ENCODE measurements at regions not wholly inside any gene's neighbourhood (a gene's known extent, or its start where the extent isn't known, plus 50 kb on each side); places are given as distances from the start of the nearest gene placed in this dataset.
"Not testable (repeated sequence)": the region's sequence is repeated elsewhere in the genome, so short reads cannot be mapped to it uniquely, and the experiment has no call there.

DNA sequence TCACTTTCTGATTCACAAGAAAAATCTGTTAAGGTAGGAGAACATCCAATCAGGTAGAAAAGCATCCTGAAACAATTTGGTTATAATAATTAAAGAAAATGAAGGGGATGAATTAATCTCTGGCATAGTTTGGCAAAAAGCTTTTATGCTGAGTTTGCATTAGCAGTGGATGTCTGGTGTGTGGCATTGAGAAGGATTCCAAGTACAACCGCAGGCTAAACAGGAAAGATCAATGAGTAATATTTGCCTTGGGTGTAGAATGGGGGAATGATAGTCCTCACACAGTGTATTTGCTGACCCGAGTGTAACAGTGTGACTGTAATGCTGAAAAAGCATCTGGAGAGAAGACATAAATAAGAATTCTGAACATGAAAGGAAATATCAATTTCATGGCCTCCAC, 68.3 kb upstream of the SESTD1 start:
- Histone ChIP-seq H3K27ac (ENCODE audit: low read depth, low read length) (no peak overlapping the region), H3K9me3 (ENCODE audit: control insufficient read depth, insufficient read depth, low read length) (no peaks in the 10 kb centered on the region), H3K4me3 (ENCODE audit: low read depth, low read length) (no peak overlapping the region), H3K27me3 (ENCODE audit: control insufficient read depth, insufficient read depth, low read length) (no peaks in the 10 kb centered on the region)
- ChIA-PET CTCF (no interaction called here), POLR2A (no interaction called here)
- TF ChIP-seq, protein P1, sequence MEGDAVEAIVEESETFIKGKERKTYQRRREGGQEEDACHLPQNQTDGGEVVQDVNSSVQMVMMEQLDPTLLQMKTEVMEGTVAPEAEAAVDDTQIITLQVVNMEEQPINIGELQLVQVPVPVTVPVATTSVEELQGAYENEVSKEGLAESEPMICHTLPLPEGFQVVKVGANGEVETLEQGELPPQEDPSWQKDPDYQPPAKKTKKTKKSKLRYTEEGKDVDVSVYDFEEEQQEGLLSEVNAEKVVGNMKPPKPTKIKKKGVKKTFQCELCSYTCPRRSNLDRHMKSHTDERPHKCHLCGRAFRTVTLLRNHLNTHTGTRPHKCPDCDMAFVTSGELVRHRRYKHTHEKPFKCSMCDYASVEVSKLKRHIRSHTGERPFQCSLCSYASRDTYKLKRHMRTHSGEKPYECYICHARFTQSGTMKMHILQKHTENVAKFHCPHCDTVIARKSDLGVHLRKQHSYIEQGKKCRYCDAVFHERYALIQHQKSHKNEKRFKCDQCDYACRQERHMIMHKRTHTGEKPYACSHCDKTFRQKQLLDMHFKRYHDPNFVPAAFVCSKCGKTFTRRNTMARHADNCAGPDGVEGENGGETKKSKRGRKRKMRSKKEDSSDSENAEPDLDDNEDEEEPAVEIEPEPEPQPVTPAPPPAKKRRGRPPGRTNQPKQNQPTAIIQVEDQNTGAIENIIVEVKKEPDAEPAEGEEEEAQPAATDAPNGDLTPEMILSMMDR (IDR thresholded peaks at IDR 0.05; ENCODE audit: low read depth, low read length): no peak
- DNase-seq (ENCODE audit: low read depth, low spot score): no peak

DNA sequence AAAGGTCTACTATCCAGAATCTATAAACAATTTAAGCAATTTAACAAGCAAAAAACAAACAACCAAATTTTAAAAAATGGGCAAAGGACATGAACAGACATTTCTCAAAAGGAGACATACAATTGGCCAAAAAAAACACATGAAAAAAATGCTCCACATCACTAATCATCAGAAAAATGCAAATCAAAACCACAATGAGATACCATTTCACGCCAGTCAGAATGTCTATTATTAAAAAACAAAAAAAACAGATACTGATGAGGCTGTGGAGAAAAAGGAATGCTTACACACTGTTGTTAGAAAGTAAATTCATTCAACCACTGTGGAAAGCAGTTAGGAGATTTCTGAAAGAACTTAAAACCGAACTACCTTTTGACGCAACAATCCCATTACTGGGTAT, 66.4 kb upstream of the SESTD1 start:
- ChIA-PET CTCF (no interaction called here), POLR2A (no interaction called here)
- Histone ChIP-seq H3K27ac (ENCODE audit: low read depth, low read length) (no peak overlapping the region), H3K4me3 (ENCODE audit: low read depth, low read length) (no peak overlapping the region), H3K9me3 (ENCODE audit: control insufficient read depth, insufficient read depth, low read length) (no peaks in the 10 kb centered on the region), H3K27me3 (ENCODE audit: control insufficient read depth, insufficient read depth, low read length) (no peaks in the 10 kb centered on the region)
- TF ChIP-seq, protein P1 (IDR thresholded peaks at IDR 0.05; ENCODE audit: low read depth, low read length): no peak
- no peak for DNase-seq (ENCODE audit: low read depth, low spot score)

DNA sequence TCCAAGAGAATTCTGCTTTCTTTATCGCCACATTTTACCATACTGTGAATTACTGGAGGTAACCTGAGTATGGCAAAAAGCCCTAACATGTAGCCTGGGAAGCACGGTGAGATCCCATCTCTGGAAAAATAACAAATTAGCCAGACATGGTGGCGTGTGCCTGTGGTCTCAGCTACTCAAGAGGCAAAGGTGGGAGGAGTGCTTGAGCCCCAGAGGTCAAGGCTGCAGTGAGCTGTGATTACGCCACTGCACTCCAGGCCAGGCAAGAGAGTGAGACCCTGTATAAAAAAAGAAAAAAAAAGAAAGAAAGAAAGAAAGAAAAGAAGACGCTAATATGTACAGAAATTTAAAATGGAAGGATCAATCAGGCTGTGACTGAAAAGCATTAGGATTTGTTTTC, 57.7 kb upstream of the SESTD1 start:
- TF ChIP-seq, protein P1 (IDR thresholded peaks at IDR 0.05; ENCODE audit: low read depth, low read length): no peak
- no peak overlapping the region for H3K4me3 ChIP-seq (ENCODE audit: low read depth, low read length)
- ChIA-PET CTCF (no interaction called here), POLR2A (no interaction called here)
- no peaks in the 10 kb centered on the region for H3K27me3 ChIP-seq (ENCODE audit: control insufficient read depth, insufficient read depth, low read length)
- no peak for DNase-seq (ENCODE audit: low read depth, low spot score)
- H3K27ac ChIP-seq (ENCODE audit: low read depth, low read length): no peak overlapping the region
- no peaks in the 10 kb centered on the region for H3K9me3 ChIP-seq (ENCODE audit: control insufficient read depth, insufficient read depth, low read length)

DNA sequence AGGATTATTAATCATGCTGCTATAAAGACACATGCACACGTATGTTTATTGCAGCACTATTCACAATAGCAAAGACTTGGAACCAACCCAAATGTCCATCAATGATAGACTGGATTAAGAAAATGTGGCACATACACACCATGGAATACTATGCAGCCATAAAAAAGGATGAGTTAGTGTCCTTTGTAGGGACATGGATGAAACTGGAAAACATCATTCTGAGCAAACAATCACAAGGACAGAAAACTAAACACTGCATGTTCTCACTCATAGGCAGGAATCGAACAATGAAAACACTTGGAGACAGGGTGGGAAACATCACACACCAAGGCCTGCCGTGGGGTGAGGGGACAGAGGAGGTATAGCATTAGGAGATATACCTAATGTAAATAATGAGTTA, 56.4 kb upstream of the SESTD1 start:
- DNase-seq (ENCODE audit: low read depth, low spot score); H3K27ac ChIP-seq (ENCODE audit: low read depth, low read length); CTCF ChIA-PET; H3K4me3 ChIP-seq (ENCODE audit: low read depth, low read length); POLR2A ChIA-PET; H3K9me3 ChIP-seq (ENCODE audit: control insufficient read depth, insufficient read depth, low read length); H3K27me3 ChIP-seq (ENCODE audit: control insufficient read depth, insufficient read depth, low read length): not testable (repeated sequence)

DNA sequence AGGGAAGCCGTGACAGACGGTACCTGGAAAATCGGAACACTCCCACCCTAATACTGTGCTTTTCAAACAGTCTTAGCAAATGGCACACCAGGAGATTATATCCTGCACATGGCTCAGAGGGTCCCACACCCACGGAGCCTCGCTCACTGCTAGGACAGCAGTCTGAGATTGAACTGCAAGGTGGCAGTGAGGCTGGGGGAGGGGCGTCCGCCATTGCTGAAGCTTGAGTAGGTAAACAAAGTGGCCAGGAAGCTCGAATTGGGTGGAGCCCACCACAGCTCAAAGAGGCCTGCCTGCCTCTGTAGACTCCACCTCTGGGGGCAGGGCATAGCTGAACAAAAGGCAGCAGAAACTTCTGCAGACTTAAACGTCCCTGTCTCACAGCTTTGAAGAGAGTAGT, 50.1 kb upstream of the SESTD1 start:
- H3K27me3 ChIP-seq (ENCODE audit: control insufficient read depth, insufficient read depth, low read length); DNase-seq (ENCODE audit: low read depth, low spot score); H3K9me3 ChIP-seq (ENCODE audit: control insufficient read depth, insufficient read depth, low read length); H3K27ac ChIP-seq (ENCODE audit: low read depth, low read length); CTCF ChIA-PET; H3K4me3 ChIP-seq (ENCODE audit: low read depth, low read length); POLR2A ChIA-PET: not testable (repeated sequence)

Data from AG04450 (cell line).